KMS-11 (cell line): ENCODE measurements at regions not wholly inside any gene's neighbourhood (a gene's known extent, or its start where the extent isn't known, plus 50 kb on each side); places are given as distances from the start of the nearest gene placed in this dataset.

Experiments
- H2AFZ ChIP-seq: fragments of 200-600 bp; sonication (generic); 2 replicates; pipeline ENCODE4 v1.6.1; 2016; ENCODE audit warnings: antibody characterized with exemption, mixed run types, low read depth
- H3K27ac ChIP-seq: fragments of 200-600 bp; sonication (generic); 2 replicates; pipeline ENCODE4 v1.6.1; 2016; ENCODE audit warnings: mild to moderate bottlenecking, mixed run types
- H3K27me3 ChIP-seq: fragments of 200-600 bp; sonication (generic); 2 replicates; pipeline ENCODE4 v1.6.1; 2017; ENCODE audit warnings: mild to moderate bottlenecking, low read depth, mixed run types, moderate library complexity; ENCODE audit not compliant: insufficient read depth
- H3K36me3 ChIP-seq: fragments of 200-600 bp; sonication (generic); 2 replicates; pipeline ENCODE4 v1.6.1; 2017; ENCODE audit warnings: mild to moderate bottlenecking, mixed run types; ENCODE audit not compliant: insufficient read depth
- H3K4me1 ChIP-seq: fragments of 200-600 bp; sonication (generic); 2 replicates; pipeline ENCODE4 v1.6.1; 2016; ENCODE audit warnings: mild to moderate bottlenecking, low read depth, mixed run types; ENCODE audit not compliant: poor library complexity, severe bottlenecking
- H3K4me2 ChIP-seq: fragments of 200-600 bp; sonication (generic); 2 replicates; pipeline ENCODE4 v1.7.0; 2016; ENCODE audit warnings: mild to moderate bottlenecking, mixed run types
- H3K4me3 ChIP-seq: fragments of 200-600 bp; sonication (generic); IDR thresholded peaks from 2 replicates; pipeline ENCODE4 v1.6.1; 2017; ENCODE audit warnings: low read depth, low read length, mixed read lengths; ENCODE audit not compliant: insufficient read depth
- H3K79me2 ChIP-seq: fragments of 200-600 bp; sonication (generic); 2 replicates; pipeline ENCODE4 v1.6.1; 2016; ENCODE audit warnings: low read depth, mixed run types; ENCODE audit not compliant: insufficient read depth
- H3K9ac ChIP-seq: fragments of 200-600 bp; sonication (generic); 2 replicates; pipeline ENCODE4 v1.6.1; 2016; ENCODE audit warnings: mild to moderate bottlenecking, mixed run types
- H4K20me1 ChIP-seq: fragments of 200-600 bp; sonication (generic); 2 replicates; pipeline ENCODE4 v1.6.1; 2016; ENCODE audit warnings: mild to moderate bottlenecking, mixed run types; ENCODE audit not compliant: insufficient read depth
- CTCF ChIP-seq: fragments of 200-600 bp; sonication (generic); conservative IDR thresholded peaks from 2 replicates; pipeline ENCODE4 v1.6.1; 2017; ENCODE audit warnings: low read depth, mild to moderate bottlenecking, antibody characterized with exemption, low read length, moderate library complexity, mixed read lengths

- no peak for TF ChIP-seq CTCF
- Histone ChIP-seq H3K9ac (no peak overlapping the region), H3K27ac (no peak overlapping the region), H3K27me3 (no peaks in the 10 kb centered on the region), H2AFZ (no peak overlapping the region), H4K20me1 (no peaks in the 10 kb centered on the region), H3K4me2 (no peak overlapping the region), H3K4me3 (no peak overlapping the region), H3K36me3 (no peaks in the 10 kb centered on the region), H3K79me2 (no peaks in the 10 kb centered on the region), H3K4me1 (no peaks in the 10 kb centered on the region)
Observed at GRCh38 chr5:21221616-21222015, 1233.6 kb upstream of the CDH18 start.

GRCh38 chr5:21219966-21220365 is 1232.0 kb upstream of the CDH18 start:
- Histone ChIP-seq H3K9ac (no peak overlapping the region), H3K4me3 (no peak overlapping the region), H2AFZ (no peak overlapping the region), H3K27ac (no peak overlapping the region), H3K27me3 (no peaks in the 10 kb centered on the region), H3K4me1 (no peaks in the 10 kb centered on the region), H3K4me2 (no peak overlapping the region), H3K36me3 (no peaks in the 10 kb centered on the region), H3K79me2 (no peaks in the 10 kb centered on the region), H4K20me1 (no peaks in the 10 kb centered on the region)
- no peak for TF ChIP-seq CTCF

DNA sequence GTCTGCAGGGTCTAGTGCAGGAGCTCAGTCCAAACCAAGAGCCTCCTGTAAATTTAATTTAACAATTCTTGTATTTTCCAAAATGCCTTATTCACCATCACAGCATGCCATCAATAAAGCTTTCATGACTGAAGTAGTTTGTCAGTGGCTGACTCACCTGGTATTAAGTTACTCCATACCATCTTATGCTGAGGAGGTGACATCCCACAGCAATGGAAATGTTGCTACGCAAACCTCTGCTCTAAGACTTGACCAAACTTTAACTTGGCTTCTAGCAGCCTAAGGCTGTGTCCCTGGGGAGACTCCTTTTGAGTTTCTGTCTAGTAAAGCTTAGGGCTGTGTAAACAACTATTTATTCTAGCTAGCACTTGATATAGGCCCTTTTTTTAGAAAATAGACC is 1231.3 kb upstream of the CDH18 start:
- H3K27ac ChIP-seq: no peak overlapping the region
- H3K4me2 ChIP-seq: no peak overlapping the region
- H2AFZ ChIP-seq: no peak overlapping the region
- H3K4me1 ChIP-seq: no peaks in the 10 kb centered on the region
- H3K36me3 ChIP-seq: no peaks in the 10 kb centered on the region
- no peaks in the 10 kb centered on the region for H3K79me2 ChIP-seq
- H4K20me1 ChIP-seq: no peaks in the 10 kb centered on the region
- no peak overlapping the region for H3K9ac ChIP-seq
- no peaks in the 10 kb centered on the region for H3K27me3 ChIP-seq
- no peak for TF ChIP-seq CTCF
- no peak overlapping the region for H3K4me3 ChIP-seq

GRCh38 chr5:21212026-21212425 is 1224.0 kb upstream of the CDH18 start:
- no peak overlapping the region for H3K27ac ChIP-seq
- no peak overlapping the region for H2AFZ ChIP-seq
- TF ChIP-seq CTCF: no peak

GRCh38 chr5:21209409-21209808 is 1221.4 kb upstream of the CDH18 start:
- H4K20me1 ChIP-seq: no peaks in the 10 kb centered on the region
- no peak overlapping the region for H3K4me2 ChIP-seq
- H3K79me2 ChIP-seq: no peaks in the 10 kb centered on the region
- no peaks in the 10 kb centered on the region for H3K4me1 ChIP-seq
- no peak overlapping the region for H3K9ac ChIP-seq
- TF ChIP-seq CTCF: no peak
- H3K27ac ChIP-seq: no peak overlapping the region
- H3K36me3 ChIP-seq: no peaks in the 10 kb centered on the region
- no peak overlapping the region for H3K4me3 ChIP-seq
- no peak overlapping the region for H2AFZ ChIP-seq
- H3K27me3 ChIP-seq: no peaks in the 10 kb centered on the region

More at GRCh38 chr5:21212026-21212425, 1224.0 kb upstream of the CDH18 start:
- H3K79me2 ChIP-seq: no peaks in the 10 kb centered on the region
- H3K4me1 ChIP-seq: no peaks in the 10 kb centered on the region
- H3K4me2 ChIP-seq: no peak overlapping the region
- H3K36me3 ChIP-seq: no peaks in the 10 kb centered on the region
- H3K27me3 ChIP-seq: no peaks in the 10 kb centered on the region
- H3K4me3 ChIP-seq: no peak overlapping the region
- H4K20me1 ChIP-seq: no peaks in the 10 kb centered on the region
- no peak overlapping the region for H3K9ac ChIP-seq
